Suprapubic skin (tissue), 3 donors: ENCODE measurements at regions not wholly inside any gene's neighbourhood (a gene's known extent, or its start where the extent isn't known, plus 50 kb on each side); places are given as distances from the start of the nearest gene placed in this dataset.

ENCODE experiments used
- CTCF ChIP-seq, 2 donors: fragments of 200-600 bp in 1 of 2; fragments of 450-650 bp in 1 of 2; sonication (generic) in 1 of 2; IDR thresholded peaks; one replicate each; pipeline ENCODE4 v1.5.1; 2016 to 2019; ENCODE audit warnings: antibody characterized with exemption in 2 of 2, mild to moderate bottlenecking in 1 of 2, moderate library complexity in 1 of 2
- EP300 ChIP-seq: sonication (generic); formaldehyde crosslinking; IDR thresholded peaks from one replicate; pipeline ENCODE4 v1.6.1; 2017; ENCODE audit warnings: antibody characterized with exemption
- POLR2A ChIP-seq, 2 donors: fragments of 450-650 bp; IDR thresholded peaks; one replicate each; pipeline ENCODE4 v1.6.1; 2017; ENCODE audit warnings: antibody characterized with exemption in 2 of 2, mild to moderate bottlenecking in 2 of 2, moderate library complexity in 2 of 2

GRCh38 chr3:190192739-190193138 is 72.0 kb upstream of the P3H2 start:
- TF ChIP-seq CTCF (IDR thresholded peaks at IDR 0.05) (no peak), EP300 (no peak), POLR2A (IDR thresholded peaks at IDR 0.05) (no peak)
